COLO829 (cell line): ENCODE measurements at regions not wholly inside any gene's neighbourhood (a gene's known extent, or its start where the extent isn't known, plus 50 kb on each side); places are given as distances from the start of the nearest gene placed in this dataset.

Experiments used
- DNase-seq: peaks from one replicate; pipeline ENCODE4 v3.0.0; 2012; ENCODE audit warnings: low spot score

GRCh38 chr9:88692827-88693226 is 157.8 kb downstream of the NXNL2 start:
- DNase-seq, result no peak

- peak; percentile 35 for DNase-seq
Observed at GRCh38 chr9:88694625-88695024, 159.6 kb downstream of the NXNL2 start.

- no peak for DNase-seq
Observed at GRCh38 chr9:88696501-88696900, 161.5 kb downstream of the NXNL2 start.

GRCh38 chr9:88697764-88698432 is 162.9 kb downstream of the NXNL2 start:
- DNase-seq, result no peak

GRCh38 chr9:88702985-88703384 is 168.0 kb downstream of the NXNL2 start:
- no peak for DNase-seq

GRCh38 chr9:88706193-88707113 is 171.5 kb downstream of the NXNL2 start:
- DNase-seq, result peak; percentile 76

GRCh38 chr9:88710449-88710848 is 175.5 kb downstream of the NXNL2 start:
- no peak for DNase-seq

- DNase-seq, result no peak
Observed at GRCh38 chr9:88711719-88712118, 176.7 kb downstream of the NXNL2 start.

GRCh38 chr9:88712484-88712883 is 177.5 kb downstream of the NXNL2 start:
- DNase-seq, result no peak

GRCh38 chr9:88713010-88713409 is 178.0 kb downstream of the NXNL2 start:
- no peak for DNase-seq

GRCh38 chr9:88716596-88717290 is 181.8 kb downstream of the NXNL2 start:
- DNase-seq, result no peak

- DNase-seq, result no peak
Observed at GRCh38 chr9:88721025-88721424, 186.0 kb downstream of the NXNL2 start.

- no peak for DNase-seq
Observed at GRCh38 chr9:88721495-88722279, 186.7 kb downstream of the NXNL2 start.

GRCh38 chr9:88722753-88723152 is 187.8 kb downstream of the NXNL2 start:
- DNase-seq, result no peak

- no peak for DNase-seq
Observed at GRCh38 chr9:88723751-88724150, 188.8 kb downstream of the NXNL2 start.

GRCh38 chr9:88724331-88724730 is 189.4 kb downstream of the NXNL2 start:
- no peak for DNase-seq

GRCh38 chr9:88725300-88726019 is 190.5 kb downstream of the NXNL2 start:
- DNase-seq, result no peak

- DNase-seq, result no peak
Observed at GRCh38 chr9:88726803-88727202, 191.8 kb downstream of the NXNL2 start.

- DNase-seq, result no peak
Observed at GRCh38 chr9:88730780-88731179, 195.8 kb downstream of the NXNL2 start.

- DNase-seq, result no peak
Observed at GRCh38 chr9:88732128-88732527, 197.2 kb downstream of the NXNL2 start.
